ENCODE measurements at regions not wholly inside any gene's neighbourhood (a gene's known extent, or its start where the extent isn't known, plus 50 kb on each side); places are given as distances from the start of the nearest gene placed in this dataset.
A peak's percentile ranks its signal among the peaks of the same experiment; 100 is the strongest.
"Not testable (repeated sequence)": the region's sequence is repeated elsewhere in the genome, so short reads cannot be mapped to it uniquely, and the experiment has no call there.

DNA sequence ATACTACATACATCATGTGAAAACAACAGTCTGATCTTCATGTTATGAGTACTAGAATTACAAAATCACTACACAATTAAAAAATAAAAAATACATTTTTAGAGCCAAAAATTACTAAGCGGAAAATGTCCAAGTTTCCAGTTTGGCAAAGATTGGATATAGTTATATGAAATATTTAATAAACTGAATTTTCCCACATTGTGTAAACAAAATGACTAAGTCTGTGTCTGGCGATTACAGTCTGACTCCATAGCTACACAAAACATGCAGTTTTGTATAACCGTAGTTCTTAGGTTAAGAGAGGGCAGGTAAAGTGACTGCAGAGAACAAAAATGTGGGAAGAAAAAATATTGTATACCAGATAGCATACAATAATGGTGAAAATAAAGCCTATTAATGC is 59.2 kb upstream of the TMEM47 start:
- DNase-seq (ENCODE audit: low spot score), result no peak

DNA sequence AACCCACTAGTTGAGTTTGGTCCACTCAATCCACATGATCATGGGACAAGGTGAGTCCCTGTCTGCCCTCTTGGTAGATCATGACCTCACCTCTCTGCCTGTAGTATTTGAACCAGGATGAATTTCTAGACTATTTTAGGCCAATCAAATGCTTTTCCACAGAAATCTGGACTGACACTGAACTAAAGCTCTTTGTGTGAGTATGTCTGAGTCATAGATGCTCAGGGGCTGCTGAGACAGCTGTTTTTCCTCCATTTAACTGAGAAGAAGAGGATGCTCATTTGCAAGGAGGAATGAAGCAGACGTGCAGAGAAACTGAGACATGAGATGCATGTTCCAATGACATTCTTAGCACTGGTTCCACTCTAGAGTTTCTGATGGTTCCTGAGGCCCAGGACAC is 77.3 kb upstream of the TMEM47 start:
- peak; percentile 6 for DNase-seq (ENCODE audit: low spot score)

- no peak for DNase-seq (ENCODE audit: low spot score)
Measured at GRCh38 chrX:34744521-34744920, 87.4 kb upstream of the TMEM47 start.

- no peak for DNase-seq (ENCODE audit: low spot score)
Measured at GRCh38 chrX:34749896-34750295, 92.8 kb upstream of the TMEM47 start.

DNA sequence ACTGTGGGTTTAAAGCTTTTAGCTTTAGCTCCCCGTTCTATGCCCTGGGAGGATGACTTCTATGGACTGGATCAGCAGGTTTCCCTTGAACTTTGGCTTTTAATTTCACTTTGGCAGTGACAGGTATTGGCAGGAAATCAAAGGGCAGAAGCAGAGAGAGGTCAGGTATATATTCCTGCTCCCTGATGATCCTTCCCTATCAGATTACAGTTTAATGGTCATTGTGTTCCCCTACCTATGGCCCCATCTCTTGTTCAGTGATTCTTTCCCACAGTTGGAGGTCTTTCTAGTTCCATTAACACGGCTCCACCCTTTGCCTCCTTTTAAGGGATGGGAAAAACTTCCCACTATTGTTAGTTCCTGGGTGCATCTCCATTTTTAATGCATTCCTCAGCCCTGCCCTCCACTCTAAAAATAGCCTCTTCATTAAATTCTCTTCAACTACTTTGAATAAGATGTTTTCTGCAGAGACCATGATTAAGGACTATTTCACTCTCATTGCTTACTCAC is 107.8 kb upstream of the TMEM47 start:
- DNase-seq (ENCODE audit: low spot score), result no peak

DNA sequence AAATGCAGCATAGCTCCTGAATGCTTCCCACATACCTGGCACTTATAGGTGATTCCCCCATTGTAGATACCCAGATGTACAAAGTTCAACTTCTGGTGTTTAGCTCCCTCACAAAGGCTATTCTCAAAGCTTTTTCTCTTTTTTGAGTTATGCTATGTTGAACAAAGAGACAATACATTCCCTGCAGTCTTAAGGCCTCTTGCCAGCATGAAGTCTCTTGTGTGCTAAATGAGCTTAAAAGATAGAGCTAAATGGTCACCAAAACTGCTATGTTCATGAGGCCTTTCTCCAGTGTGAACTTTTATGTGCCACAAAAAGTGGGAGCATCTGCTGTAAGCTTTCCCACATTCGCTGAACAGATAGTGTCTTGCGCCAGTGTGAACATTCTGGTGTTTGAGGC is 111.2 kb upstream of the TMEM47 start:
- no peak for DNase-seq (ENCODE audit: low spot score)

- DNase-seq (ENCODE audit: low spot score), result no peak
Measured at GRCh38 chrX:34770511-34770910, 113.4 kb upstream of the TMEM47 start.

DNA sequence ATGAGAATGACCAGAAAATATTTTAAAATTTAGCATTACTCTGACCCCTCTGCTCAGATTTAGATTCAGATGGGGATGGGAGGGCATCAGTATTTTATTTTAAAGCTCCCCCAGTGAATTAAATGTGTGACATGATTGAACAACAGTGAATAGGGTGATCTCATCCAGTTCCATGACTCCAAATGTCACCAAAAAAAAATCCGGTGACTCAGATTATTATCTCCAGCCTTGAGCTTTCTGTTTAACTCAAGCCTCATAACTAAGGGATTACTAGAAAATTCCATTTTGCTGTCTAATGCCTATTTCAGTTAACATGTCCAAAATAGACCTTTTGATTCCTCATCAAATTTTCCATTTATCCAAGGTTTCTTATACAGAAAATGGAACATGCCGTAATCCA is 121.8 kb upstream of the TMEM47 start:
- DNase-seq (ENCODE audit: low spot score), result peak; percentile 30

- DNase-seq (ENCODE audit: low spot score), result no peak
Measured at GRCh38 chrX:34790026-34790425, 132.9 kb upstream of the TMEM47 start.

DNA sequence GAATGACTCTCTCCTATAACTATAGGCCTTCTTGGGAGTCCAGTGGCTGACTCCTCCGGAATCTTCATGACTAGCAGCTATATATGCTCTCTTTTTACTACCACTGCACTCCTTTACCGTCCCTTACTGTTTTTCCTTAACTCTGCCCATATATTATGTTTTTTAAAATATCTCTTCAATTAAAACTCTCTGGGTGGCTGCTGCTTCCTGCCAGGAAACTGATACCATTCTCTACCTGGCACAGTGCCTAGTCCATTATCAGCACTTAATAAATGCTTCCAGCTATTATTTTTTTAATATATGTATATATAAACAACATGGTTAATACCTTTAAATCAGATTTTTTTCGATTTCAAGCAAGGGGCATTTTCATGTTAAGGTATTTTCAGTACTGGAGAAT is 136.6 kb upstream of the FAM47B start:
- DNase-seq (ENCODE audit: low spot score), result no peak

- no peak for DNase-seq (ENCODE audit: low spot score)
Measured at GRCh38 chrX:34809096-34809495, 133.5 kb upstream of the FAM47B start.

- DNase-seq (ENCODE audit: low spot score), result peak; percentile 56
Measured at GRCh38 chrX:34810364-34810763, 132.2 kb upstream of the FAM47B start.

DNA sequence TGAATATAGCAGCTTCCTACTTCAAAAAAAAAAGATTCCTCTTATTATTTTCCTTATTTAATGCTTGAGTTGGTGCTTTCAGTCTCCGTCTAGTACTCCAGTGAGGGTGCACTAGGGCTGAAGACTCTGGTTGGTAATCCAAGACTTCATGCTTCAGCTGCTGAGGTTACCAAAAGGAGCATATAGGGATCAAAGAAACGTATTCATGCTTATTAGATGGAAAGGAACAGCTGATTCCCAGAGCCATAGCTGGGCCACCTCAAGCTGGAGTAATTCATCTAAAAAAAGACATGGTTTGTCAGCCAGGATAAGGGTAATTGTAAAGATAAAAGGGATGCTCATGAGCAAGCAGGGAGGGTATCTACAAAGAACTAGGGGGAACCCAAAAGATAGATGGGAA is 131.7 kb upstream of the FAM47B start:
- DNase-seq (ENCODE audit: low spot score), result no peak

DNA sequence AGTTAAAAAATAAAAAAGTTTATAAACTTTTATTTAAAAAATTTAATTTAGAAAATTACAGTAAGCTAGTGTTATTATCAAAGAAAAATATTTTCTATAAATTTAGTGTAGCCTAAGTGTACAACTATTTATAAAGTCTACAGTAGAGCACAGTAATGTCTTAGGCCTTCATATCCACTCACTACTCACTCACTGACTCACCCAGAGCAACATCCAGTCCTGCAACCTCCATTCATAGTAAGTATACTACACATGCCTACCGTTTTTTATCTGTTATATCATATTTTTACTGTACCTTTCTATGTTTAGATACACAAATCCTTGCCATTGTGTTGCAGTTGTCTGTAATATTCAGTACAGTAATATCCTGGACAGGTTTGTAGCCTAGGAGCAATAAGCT is 129.0 kb upstream of the FAM47B start:
- peak; percentile 3 for DNase-seq (ENCODE audit: low spot score)

DNA sequence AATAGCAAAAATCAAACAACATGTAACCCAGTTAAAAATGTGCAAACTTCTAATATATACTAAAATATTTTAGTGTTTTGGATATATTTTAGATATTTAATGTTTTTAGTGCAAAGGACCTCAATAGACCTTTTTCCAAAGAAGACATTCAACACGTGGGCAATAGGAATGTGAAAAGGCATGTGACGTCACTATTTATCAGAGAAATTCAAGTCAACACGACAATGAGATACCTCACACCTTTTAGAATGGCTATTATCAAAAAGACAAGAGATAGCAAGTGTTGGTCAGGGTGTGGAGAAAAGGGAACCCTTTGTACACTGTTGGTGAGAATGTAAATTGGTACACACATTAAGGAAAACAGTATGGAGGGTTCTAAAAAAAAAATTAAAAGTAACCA is 115.6 kb upstream of the FAM47B start:
- no peak for DNase-seq (ENCODE audit: low spot score)

GRCh38 chrX:34839451-34839850 is 103.1 kb upstream of the FAM47B start:
- no peak for DNase-seq (ENCODE audit: low spot score)

- not testable (repeated sequence) for DNase-seq (ENCODE audit: low spot score)
Measured at GRCh38 chrX:34841205-34841604, 101.4 kb upstream of the FAM47B start.

DNA sequence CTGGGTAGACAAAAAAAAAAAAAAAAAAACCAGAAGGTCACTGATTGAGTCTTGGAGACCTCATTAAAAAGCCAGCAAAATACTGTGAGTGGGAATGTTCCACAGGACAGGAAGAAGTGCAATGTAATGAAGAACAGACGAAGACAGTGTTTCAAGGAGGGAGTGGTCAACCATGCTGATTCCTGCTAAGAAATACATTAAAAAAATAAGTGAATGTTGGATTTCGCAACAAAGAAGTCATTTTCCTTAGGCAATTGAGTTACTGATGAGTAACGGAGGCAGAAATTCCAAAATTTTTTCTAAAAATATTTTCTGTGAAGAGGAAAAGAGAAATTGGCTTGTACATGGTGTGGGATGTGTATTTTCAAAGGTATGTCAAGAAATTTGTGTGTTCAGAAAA is 94.3 kb upstream of the FAM47B start:
- DNase-seq (ENCODE audit: low spot score), result no peak

GRCh38 chrX:34849371-34849770 is 93.2 kb upstream of the FAM47B start:
- DNase-seq (ENCODE audit: low spot score), result no peak

GRCh38 chrX:34859191-34859590 is 83.4 kb upstream of the FAM47B start:
- no peak for DNase-seq (ENCODE audit: low spot score)

DNA sequence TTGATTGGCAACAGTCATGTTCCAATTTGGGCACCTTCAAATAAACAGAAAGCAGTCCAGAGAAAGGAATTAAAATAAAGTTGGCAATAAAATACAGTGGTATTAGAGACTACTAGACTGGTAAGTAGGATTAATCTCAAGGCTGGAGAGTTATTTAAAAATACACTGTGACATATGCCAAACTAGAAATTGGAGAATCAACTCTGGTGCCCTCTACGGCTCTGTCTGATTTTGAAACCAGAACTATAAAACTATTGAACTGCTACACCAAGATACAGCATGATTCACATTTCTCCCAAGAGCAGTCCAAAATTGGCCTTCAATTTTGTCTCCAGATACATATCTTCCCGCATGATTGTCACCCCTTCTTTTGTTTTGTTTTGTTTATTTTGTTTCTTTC is 78.7 kb upstream of the FAM47B start:
- DNase-seq (ENCODE audit: low spot score), result no peak

DNA sequence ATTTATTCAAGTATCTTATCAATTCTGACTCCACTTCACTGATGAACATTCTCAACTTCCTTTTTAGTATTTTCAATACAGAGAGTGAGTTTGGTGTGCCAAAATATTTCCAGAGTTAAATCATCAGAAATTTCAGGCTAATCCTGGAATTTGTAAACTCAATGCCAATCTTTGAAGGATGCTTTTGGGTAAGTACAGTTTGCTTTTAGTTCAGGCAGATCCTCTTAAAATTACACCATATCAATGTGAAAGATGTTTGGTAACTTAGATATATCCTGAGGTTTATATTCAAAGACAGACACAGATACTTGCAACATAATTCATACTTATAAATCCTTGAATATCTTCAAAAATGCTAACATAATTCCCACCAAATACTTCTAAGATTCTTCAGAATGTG is 76.0 kb upstream of the FAM47B start:
- DNase-seq (ENCODE audit: low spot score), result no peak

GRCh38 chrX:34868633-34869032 is 74.0 kb upstream of the FAM47B start:
- no peak for DNase-seq (ENCODE audit: low spot score)

- no peak for DNase-seq (ENCODE audit: low spot score)
Measured at GRCh38 chrX:34873500-34874225, 68.9 kb upstream of the FAM47B start.

Measured in RKO (cell line).